GM19328 (cell line): ENCODE measurements at regions not wholly inside any gene's neighbourhood (a gene's known extent, or its start where the extent isn't known, plus 50 kb on each side); places are given as distances from the start of the nearest gene placed in this dataset.

Source experiments
- ATAC-seq: cut with Tn5 transposase; IDR thresholded peaks from one replicate; pipeline ENCODE4 v1.9.1; 2021; ENCODE audit warnings: mild to moderate bottlenecking, moderate library complexity; ENCODE audit not compliant: unreplicated experiment

DNA sequence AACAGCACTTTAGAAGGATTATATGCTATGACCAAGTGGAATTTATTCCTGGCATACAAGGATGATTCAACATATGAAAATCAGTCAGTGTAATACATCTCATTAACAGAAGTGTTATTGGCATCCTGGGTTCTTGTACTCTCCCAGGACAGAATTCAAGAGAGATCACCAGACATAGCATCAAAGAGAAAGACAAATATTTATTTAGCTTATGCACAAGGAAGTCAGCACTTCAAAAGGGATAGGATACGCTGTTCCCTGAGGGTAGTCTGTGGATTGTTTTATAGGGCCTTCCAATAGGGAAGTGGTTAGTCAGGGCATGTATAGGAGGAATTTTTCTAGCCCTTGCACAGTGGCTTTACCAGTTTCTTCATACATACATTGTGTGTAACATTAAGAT, 1238.0 kb downstream of the PCDH17 start:
- no peak for ATAC-seq

DNA sequence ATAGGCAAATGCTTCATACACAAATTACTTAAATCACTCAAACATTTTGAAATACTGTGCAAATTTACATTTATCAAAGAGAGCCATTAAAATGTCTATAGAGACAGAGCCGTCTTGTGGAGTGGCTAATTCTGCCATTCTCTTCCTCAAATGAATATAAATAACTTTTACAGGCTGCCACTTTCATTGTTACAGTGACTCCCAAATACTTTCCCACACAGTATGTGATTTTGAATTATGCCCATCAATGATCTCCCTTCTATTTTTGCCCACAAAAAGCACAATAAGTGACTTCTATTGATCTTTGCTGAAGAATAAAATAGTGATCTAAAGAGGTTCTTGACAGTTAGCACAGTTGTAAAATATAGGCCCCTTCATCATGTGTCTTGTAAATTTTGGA, 1244.9 kb downstream of the PCDH17 start:
- ATAC-seq: no peak

DNA sequence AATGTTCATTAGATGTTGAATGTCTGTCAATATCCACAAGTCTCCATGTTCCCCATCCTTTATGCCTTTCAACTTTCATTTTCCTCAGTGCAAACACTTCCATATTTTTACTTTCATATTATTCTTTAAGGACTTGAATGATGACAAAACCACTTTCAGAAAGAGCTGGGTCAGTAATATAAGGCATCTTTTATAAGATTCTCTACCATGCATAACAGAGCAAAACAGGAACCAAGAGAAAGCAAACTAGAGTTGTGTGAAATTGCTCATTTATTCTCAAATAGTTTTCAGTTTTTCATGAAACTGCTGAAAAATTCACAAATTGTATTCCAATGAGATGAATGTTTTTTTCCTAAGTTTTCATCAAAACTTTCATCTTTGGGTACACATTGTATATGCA, 1247.6 kb downstream of the PCDH17 start:
- ATAC-seq: no peak

DNA sequence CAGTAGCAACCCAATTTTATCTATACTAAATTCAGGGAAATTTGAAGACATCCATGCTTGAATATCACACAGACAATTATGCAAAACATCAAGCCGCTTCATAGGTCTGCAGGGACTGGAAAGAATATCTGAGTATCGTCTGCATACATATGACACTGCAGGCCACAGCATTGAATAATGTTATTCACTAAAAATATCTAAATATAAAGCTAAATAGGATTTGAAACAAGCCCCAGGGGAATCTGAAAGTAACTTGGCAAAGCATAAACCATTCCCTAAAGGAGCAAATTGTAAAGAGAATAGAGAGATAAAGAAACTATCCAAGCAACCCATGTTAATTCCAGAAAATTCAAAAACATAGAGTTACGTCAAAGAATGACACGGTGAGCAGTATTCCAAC, 1251.0 kb downstream of the PCDH17 start:
- no peak for ATAC-seq

DNA sequence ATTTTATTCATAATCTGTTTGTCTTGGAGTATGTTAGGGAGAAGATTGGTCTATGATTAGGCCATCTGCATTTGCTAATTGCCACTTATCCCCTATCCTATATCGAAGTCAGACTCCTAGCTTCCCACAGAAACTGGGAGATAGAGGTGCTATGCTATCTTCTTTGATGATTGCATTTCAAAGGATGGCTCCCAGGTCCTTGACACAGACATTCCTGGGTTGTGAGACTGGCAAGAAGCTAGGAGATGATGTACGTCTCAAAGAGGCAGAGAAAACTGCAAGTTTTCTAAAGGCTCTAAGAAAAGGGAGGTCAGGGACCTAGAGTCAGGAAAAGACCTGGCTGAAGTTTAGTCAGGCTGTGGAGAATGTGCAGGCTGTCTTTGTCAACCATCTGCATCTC, 1251.9 kb downstream of the PCDH17 start:
- ATAC-seq: no peak

DNA sequence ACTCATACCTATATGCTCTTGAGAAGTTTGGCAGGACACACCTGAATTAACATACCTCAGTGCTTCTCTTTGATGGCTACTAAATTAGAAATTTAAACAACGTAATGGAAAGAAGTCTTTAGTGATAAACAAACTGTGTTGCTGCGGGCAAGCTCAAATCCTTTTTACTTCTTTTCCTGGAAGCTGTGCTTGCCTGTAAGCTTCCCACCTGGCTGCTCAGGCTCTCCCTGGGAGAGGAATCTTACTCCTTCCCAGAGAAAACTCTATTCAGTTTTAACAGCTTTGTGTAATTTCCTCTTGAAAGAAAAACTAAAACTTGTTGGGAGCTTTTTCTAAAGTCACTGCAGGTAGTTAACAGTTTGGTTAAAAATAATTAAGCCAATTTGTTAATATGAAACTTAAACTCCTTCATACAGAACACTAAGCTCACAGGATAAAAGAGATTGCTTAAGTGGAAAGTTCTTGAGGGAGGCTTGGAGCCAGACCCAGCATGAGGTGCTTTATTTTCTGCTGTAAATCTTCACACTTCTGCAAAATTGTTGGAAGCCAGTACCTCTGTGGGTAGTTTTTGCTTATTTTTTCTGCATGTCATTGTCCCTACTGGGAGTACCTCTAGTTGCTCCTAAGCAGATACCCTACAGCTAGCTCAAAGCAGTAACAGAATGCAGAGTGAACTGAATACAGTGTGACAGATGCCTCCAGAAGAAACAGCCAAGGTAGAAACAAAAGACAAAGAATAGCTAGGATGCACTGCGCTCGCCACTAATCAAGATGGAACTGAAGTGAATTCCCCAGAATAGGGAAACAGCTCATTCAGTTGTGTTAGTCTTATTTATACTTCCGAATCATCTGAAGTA, 1253.0 kb downstream of the PCDH17 start:
- no peak for ATAC-seq

DNA sequence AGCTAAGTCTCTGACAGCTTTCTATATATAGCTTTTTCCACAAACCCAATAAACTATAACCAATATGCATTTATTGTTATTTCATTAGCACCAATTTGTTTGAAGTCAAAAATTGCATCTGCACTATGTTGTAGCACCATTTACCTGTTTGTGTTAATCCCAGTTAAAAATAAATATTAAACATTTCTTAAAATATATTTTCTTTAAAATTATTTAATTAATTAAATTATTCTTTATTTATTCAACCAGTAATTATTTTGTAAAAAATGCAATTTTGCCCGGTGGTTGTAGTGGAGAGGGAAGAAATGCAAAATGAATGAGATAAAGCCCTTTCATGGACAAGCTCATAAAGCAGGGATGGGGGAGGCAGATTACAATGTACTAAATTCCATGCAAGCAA, 1257.9 kb downstream of the PCDH17 start:
- no peak for ATAC-seq

DNA sequence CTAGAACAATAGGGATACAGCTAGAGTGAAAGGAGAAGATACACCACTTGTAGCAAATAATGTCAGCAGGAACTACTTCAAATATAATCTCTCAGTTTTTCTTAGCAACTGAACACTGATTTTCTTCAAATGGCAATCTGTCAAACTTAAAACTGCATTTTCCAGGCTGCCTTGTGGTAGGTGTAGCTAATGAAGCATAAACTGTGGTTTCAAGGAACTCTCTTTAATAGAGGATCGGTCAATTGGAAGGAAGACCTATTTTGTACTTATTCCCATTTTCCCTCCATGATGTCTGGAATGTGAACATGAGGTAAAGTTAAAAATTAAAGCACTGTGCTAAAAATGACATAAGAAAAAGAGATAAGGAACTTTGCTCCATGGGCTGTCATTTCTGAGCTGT, 1261.9 kb downstream of the PCDH17 start:
- ATAC-seq: no peak

DNA sequence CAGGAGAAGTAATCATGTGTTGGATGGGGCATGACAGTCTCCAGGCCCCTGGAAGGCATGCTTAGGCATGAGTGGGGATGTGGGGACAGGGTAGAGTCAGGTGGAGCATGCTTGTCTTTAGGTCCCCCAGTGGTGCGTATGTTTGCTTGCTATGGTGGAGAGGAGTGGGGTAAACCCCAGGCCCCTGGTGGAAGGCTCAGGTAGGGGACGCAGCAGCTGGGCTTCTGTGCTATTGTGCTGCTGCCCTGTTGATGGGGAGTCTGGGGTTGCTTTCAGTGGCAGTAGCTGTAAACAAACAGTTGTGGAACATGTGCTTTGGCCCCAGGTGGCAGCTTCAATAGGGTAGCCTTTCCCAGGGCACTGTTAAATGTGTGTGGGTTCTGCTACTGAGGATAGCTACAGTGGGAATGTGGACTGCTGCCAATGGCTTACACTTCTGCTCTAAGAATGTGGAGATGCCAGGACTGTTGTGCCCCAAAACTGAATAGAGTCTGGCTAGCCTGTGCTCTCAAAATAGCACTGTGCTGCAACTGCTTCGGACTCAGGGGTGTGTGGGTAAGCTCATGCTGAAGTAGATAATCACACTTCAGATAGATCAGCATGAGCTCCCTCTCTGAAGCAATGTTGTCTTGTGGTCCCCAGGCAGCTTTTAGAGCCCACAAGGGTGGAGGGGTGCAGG, 1257.3 kb downstream of the DIAPH3 start:
- ATAC-seq: no peak

DNA sequence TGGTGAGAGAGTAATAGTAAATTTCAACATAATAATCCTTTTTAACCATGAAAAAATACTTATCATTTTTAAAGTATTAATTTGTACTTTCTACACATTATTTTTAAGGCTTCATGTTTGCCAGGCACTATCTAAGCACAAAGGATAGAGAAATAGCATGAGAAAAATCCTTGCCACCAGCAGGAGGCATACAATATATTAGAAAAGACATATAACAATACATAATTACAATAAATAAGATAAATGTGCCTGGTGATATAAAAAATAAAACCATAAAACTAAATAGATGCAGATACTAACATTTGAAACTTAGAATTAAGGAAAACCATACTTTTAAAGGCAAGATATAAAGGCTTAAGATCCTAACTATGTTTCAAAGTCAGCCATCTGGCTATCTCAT, 1256.4 kb downstream of the DIAPH3 start:
- no peak for ATAC-seq

DNA sequence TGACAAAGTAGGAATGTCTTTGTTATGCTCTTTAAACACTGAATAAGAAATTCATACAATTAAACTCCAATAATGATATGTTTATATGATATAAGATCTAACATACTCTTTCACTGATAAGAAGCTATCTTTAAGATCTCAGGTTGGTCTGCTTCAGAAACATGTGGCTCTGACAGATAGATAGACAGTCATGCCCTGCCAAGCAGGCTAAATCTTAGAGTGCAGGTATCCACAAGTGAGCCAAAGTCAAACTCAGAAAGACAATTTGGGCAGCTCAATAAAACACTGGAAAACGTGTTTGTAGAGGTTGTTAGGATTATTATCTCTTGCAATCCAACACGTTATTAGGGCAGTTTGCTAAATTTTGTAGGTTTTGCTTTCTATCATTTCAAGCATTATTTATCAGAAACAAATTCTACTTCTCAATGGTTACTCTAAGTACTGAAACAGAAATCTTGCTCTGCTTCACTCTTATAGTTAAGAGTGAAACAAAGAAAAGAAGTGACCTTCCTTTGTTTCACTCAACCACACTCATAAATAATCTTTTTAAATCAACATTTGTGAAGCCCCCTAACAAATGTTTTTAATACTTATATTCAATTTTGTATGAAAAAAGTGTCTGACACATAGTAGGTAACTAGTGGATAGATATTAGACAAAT, 1255.6 kb downstream of the DIAPH3 start:
- ATAC-seq: no peak

DNA sequence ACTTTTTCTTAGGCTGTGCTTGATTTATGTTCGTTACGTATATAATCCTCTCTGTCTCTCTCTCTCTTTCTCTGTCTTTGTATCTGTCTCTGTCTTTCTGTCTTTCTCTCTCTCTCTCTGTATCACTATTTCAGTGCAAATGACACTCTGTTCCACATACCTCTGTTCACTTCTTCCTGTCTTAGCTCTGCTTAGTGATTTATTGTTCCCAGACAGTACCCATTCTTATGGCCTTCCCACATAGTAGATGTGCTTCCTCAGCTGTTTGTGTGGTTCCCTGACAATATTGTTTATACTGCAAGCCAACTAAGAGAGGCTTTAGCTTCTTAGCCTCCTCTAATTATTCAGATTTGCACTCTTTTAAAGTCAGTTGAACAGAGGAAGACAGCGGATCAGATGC, 1244.2 kb downstream of the DIAPH3 start:
- ATAC-seq: no peak

DNA sequence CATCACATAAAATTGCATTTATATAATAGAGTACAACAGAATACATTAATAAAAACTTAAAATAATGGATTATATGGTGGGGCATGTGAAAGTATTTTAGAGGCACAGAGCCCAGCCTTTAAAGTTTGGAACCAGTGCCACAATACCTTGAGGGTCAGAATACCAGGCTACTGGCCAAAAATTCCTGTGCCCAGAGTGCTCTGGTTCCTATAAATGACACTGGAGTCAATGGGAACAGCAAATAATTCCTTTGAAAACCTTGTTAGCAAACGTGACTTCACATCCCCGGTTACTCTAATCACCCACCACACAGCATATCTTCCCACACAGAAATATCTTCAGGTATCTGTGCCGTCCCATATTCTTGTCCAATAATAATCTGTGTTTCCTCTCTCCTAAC, 1242.6 kb downstream of the DIAPH3 start:
- ATAC-seq: no peak

DNA sequence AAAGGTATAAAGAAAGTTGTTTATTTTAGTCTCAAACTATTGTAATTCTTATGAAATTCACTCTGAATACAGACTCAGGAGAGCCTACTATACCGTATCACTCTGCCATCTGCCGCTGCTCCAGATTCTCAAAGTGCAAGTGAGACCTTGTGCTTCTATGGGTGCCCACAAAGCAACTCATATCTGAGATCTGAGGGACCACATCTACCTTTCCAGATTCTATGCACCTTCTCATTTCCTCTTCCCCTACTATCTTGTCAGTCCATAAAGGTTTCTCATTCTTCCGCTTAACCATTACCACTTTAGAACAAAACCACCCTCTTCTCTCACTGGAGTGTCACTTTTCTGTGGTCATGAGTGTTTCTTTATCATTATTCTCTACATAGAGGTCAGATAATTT, 1236.9 kb downstream of the DIAPH3 start:
- ATAC-seq: no peak

DNA sequence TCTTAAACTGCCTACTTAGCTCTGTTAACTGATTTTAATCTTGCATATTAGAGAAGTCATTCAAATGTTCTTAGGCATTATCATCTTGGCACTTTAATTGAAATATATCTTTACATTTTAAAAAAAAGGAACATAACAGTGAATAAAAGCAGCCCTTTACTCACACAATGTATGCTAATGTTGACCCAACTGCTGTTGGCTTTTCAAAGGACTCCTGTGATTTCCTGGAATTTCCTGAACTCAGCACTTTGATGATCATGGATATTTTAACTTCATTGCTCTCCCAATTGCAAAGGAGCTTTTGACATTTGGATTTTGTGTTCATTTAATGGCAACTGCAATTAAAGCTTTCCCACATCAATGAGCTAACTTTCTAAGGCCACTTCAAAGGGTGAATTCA, 1230.3 kb downstream of the DIAPH3 start:
- ATAC-seq: no peak

DNA sequence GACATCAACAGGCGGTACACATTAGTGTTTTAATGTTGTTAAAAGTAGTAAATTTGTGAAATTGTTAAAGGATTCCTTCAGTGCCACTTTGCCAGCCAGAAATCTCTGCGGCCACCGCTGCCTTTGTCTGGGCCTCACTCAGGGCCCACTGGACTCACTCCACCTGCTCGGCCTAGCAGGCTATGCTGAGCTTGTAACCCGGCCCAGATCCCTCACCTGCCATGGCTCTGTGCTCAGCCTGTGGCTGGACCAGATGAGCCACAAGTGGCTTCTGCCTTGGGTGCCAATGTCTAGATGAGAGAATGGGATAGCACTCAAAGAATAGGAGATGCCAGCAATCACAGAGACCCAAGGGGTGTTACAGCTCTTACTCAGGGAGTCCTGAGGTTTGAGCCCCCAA, 1228.0 kb downstream of the DIAPH3 start:
- no peak for ATAC-seq

DNA sequence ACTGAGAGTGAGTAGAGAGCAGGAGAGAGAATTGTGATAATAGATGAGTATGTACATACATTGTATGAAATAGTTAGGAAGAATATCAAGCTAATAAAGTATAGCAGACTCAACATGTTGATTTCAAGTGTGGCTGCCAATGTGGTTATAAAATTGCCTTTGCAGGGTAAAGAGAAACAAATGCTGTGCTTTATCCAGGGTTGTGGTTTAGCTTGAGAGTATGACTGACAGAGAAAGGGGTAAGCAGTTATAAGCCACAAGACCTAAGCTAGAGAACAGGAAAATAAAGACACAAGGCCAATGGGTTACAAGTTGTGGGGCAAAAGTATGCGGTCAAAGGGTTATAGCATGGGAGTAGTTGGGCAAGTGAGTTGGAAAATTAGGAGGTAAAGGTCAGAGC, 1217.5 kb downstream of the DIAPH3 start:
- ATAC-seq: no peak

DNA sequence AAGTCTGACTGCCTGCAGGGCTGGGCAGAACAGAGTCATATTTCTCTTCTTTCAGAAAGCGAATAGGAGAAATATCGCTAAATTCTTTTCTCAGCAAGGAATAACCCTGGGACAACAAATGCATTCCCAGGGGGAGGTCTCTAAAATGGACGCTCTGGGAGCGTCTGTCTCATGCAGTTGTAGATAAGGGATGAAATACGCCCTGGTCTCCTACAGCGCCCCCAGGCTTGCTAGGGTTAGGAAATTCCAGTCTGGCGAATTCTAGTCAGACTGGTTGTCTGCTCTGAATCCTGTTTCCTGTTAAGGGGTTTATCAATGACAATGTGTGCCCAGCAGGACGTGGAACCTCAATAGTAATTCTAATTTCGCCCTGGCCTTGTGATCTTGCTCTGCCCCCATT, 1214.1 kb downstream of the DIAPH3 start:
- no peak for ATAC-seq

DNA sequence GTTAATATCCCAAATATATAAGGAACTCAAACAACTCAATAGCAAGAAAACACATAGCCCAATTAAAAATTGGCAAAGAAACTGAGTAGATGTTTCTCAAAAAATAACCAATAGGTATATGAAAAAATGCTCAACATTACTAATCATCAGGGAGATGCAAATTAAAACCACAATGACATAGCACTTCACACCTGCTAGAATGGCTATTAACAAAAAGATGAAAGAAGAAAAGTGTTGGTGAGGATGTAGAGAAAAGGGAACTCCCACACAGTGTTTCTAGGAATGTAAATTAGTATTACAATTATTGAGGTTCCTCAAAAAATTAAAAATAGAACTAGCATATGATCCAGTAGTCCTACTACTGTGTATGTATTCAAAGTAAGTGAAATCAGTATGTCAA, 1212.8 kb downstream of the DIAPH3 start:
- no peak for ATAC-seq

DNA sequence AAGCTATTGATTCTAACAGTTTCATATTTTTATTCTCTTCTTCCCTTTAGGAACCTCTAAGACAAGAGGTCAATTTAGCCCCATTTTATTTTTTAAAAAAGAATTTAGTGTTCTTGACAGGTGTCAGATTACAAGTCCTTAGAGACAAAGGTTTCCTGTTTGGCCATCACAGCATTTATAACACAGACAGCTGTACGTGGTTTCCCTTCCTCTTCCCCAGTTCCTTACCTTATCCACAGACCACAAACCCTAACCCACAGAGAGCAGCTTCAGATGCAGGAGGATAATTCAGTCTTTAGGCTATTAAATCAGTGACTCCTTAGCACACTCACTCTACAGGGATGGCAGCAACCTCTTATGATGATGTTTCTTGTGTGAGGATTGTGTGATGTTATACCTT, 1210.1 kb downstream of the DIAPH3 start:
- ATAC-seq: peak; percentile 77

DNA sequence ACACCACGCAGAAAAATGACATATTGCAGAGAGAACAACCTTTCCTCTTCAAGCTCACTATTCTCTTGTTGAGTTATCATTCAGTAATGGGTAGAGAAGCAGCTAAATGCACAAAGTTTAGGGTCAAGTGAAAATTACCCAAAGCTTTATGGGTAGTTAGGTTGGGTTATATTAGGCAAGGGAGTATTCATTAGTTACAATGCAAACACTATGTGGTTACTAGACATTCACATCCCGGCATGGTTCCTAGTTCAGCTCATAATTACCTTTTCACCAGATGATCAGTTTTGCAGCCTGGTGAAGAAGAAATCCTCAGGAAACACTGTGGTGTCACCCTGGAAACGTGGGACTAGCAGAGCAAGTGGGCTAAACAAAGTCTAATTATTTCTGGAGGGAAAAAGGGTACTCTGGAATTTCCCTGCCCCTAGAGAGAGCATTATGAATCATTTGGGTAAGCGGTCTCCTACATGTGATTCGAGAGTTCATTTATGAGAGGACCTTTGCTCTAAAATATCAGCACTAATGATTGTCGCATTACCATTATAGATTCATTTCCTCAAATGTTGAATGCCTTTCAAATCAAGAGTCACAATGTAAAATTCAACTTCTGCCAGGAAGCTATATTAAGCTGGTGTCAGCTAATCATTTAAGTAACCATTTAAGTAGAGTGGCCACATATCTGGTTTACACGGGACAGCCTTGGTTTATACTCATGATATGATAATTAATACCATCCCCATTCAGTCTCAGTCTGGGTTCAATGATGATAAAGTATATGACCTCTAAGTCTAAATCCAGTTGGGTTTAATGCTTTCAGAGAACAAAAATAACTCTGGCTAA, 1208.0 kb downstream of the DIAPH3 start:
- ATAC-seq: peak; percentile 42
